GM12878 (cell line): ENCODE measurements at regions not wholly inside any gene's neighbourhood (a gene's known extent, or its start where the extent isn't known, plus 50 kb on each side); places are given as distances from the start of the nearest gene placed in this dataset.

Experiments used
- EP300 ChIP-seq, 2 experiments: fragments of 150-350 bp in 1 of 2; IDR thresholded peaks; 2 replicates each; pipeline ENCODE4 v1.6.1; 2011 to 2012; ENCODE audit warnings: low read depth in 2 of 2, low read length in 2 of 2, borderline replicate concordance in 1 of 2, improper control_type of control experiment in 1 of 2, inconsistent platforms in 1 of 2; ENCODE audit not compliant: control insufficient read depth in 1 of 2
- FOS ChIP-seq: IDR thresholded peaks from 3 replicates; pipeline ENCODE4 v1.6.1; 2011; ENCODE audit warnings: borderline replicate concordance; ENCODE audit not compliant: insufficient read length; ENCODE audit errors: extremely low read depth
- GABPA ChIP-seq: IDR thresholded peaks from 2 replicates; pipeline ENCODE4 v1.6.1; 2014; ENCODE audit warnings: antibody characterized with exemption, low read depth, mild to moderate bottlenecking, inconsistent platforms
- IKZF1 ChIP-seq: fragments of 450-650 bp; conservative IDR thresholded peaks from 2 replicates; pipeline ENCODE4 v1.6.1; 2017; ENCODE audit warnings: antibody characterized with exemption, mild to moderate bottlenecking
- MXI1 ChIP-seq: fragments of 150-350 bp; IDR thresholded peaks from 2 replicates; pipeline ENCODE4 v1.6.1; 2011; ENCODE audit warnings: low read depth, mild to moderate bottlenecking, inconsistent platforms, low read length, improper control_type of control experiment
- NFYB ChIP-seq: IDR thresholded peaks from 2 replicates; pipeline ENCODE4 v1.6.1; 2011; ENCODE audit warnings: low read depth, mild to moderate bottlenecking, low read length, improper control_type of control experiment, moderate library complexity; ENCODE audit not compliant: insufficient read depth
- POLR2A ChIP-seq: IDR thresholded peaks from 2 replicates; pipeline ENCODE4 v1.6.1; 2011; ENCODE audit warnings: low read depth, mild to moderate bottlenecking, low read length
- YY1 ChIP-seq: IDR thresholded peaks from 2 replicates; pipeline ENCODE4 v1.6.1; 2011; ENCODE audit warnings: low read depth, mild to moderate bottlenecking, low read length

- TF ChIP-seq EP300 (IDR thresholded peaks at IDR 0.05; ENCODE audit: borderline replicate concordance in 1 of 2, control insufficient read depth in 1 of 2, low read depth in 2 of 2, low read length in 2 of 2) (no peak), GABPA (no peak), FOS (no peak), MXI1 (no peak), NFYB (no peak), POLR2A (no peak), YY1 (no peak), IKZF1 (no peak)
These were observed 518.4 kb upstream of the CAMK1G start for GRCh38 chr1:209064850-209065706.
